ENCODE measurements at regions not wholly inside any gene's neighbourhood (a gene's known extent, or its start where the extent isn't known, plus 50 kb on each side); places are given as distances from the start of the nearest gene placed in this dataset.

- TF ChIP-seq POLR2A (IDR thresholded peaks at IDR 0.05) = no peak
- no peak for TF ChIP-seq CTCF (IDR thresholded peaks at IDR 0.05)
- TF ChIP-seq EP300 (IDR thresholded peaks at IDR 0.05) = no peak
Measured at GRCh38 chr22:49193901-49194465, 633.7 kb downstream of the BRD1 start.

All from tibial nerve (tissue), 4 donors.